ENCODE measurements at regions not wholly inside any gene's neighbourhood (a gene's known extent, or its start where the extent isn't known, plus 50 kb on each side); places are given as distances from the start of the nearest gene placed in this dataset.
A peak's percentile ranks its signal among the peaks of the same experiment; 100 is the strongest.
"Not testable (repeated sequence)": the region's sequence is repeated elsewhere in the genome, so short reads cannot be mapped to it uniquely, and the experiment has no call there.

- DNase-seq: no peak
Observed at GRCh38 chr10:6979371-6979770, 399.3 kb upstream of the PRKCQ start.

DNA sequence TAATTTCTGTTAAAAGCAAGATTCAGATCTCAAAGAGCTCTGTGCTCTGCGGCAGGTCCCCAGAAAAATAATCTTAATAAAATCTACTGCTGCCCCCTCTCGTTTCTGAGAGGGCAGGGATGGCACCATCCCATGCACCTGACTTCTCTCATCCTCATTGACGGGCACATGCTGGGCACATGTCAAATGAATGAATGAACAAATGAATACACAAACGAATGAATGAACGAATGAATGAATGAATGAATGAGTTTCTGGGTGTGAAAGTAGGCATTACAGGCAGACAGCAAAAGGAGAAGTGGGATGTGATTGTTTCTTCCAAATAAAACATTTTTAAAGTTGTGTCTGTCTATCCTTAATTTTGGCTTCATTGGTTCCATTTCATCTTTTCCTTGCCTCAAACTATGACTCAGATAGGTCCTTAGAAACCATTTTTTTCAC lies 398.1 kb upstream of the PRKCQ start:
- no peak for DNase-seq

DNA sequence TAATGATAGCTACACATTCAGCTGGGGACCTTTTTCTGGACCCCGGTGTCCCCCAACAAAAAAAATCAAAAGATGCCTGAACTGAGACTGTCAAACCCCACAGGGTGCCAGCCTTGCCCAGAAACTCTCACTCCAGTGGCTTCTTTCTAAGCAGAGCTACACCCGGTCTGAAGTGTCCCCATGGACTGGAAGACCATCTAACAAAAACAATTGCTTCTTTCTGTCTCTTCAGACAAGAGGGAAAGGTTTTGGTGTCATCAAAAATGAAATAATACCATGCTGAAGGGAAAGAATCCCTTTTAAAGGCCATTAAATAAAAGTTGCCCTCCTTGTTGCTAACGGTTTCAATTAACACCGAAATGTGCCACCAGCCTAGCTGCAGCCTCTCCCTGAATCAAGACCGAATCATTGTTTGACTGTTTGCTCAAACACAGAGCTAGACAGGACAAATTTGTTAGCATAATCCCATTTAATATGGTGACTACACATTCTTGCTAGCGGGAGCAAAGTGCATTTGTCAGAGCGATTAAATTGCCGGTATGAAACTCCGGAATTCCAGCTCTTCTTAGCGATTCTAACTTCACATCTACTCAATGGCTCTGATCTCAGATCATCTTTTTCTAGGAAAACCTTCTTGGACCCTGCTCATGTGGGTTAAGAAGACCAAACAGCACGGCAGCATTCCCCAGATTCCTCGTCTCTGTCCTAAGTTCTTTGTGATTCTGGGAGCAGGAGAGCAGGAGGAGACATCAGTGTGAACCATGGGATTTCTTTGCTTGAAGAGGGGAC lies 397.5 kb upstream of the PRKCQ start:
- DNase-seq: no peak

- DNase-seq: no peak
Observed at GRCh38 chr10:6973899-6974298, 393.8 kb upstream of the PRKCQ start.

- no peak for DNase-seq
Observed at GRCh38 chr10:6972226-6972625, 392.1 kb upstream of the PRKCQ start.

DNA sequence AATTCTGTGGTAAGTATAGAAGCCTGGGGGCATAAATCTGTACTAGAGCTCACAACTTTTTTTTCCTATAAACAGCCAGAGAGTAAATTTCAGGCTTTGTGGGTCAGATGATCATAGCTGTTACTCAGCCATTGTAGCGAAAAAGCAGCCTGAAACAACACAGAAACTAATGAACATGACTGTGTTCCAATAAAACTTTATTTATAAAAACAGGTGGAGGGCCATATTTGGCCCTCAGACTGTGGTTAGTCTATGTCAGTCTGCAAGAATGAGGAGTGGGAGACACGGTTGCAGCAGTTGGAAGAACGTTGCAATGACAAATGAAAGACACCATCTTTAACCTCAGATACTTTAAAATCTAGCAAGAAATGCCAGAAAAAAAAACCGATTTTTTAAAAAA lies 389.6 kb upstream of the PRKCQ start:
- no peak for DNase-seq

DNA sequence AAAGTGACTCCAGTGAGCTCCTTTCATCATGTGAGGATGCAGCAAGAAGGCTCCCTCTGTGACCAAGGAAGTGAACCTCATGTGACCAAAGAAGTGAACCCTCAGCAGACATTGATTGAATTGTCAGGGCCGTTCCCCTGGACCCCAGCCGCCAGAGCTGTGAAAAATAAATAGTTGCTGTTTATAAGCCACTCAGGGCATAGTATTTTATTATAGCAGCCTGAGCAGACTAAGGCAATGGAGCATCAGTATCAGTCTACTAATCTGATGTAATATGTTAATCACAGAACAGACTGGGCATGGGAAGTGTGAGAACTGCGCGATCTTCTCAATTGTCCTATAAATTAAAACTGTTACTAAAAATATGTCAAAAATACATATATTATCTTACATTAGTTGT lies 384.5 kb upstream of the PRKCQ start:
- no peak for DNase-seq

DNA sequence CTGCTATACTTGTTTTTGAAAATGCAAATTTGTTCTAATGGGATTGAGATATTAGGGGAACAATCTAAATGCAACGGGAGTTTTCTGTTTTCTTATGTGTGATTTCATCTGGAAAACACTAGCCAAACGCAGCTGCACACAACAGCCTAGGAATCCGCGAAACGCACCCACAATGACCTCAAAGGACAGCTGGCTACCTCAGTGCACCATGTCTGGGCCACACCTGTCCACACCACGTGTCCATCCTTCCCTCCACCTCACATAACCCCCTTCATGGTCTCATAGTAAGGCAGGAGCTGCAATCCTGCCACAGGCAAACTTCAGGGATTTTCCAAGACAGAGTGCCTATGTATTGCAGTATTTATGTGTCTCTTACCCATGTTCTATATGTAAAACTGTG lies 382.5 kb upstream of the PRKCQ start:
- no peak for DNase-seq

- no peak for DNase-seq
Observed at GRCh38 chr10:6958711-6959110, 378.6 kb upstream of the PRKCQ start.

- DNase-seq: no peak
Observed at GRCh38 chr10:6958254-6958653, 378.2 kb upstream of the PRKCQ start.

- no peak for DNase-seq
Observed at GRCh38 chr10:6957851-6958250, 377.8 kb upstream of the PRKCQ start.

DNA sequence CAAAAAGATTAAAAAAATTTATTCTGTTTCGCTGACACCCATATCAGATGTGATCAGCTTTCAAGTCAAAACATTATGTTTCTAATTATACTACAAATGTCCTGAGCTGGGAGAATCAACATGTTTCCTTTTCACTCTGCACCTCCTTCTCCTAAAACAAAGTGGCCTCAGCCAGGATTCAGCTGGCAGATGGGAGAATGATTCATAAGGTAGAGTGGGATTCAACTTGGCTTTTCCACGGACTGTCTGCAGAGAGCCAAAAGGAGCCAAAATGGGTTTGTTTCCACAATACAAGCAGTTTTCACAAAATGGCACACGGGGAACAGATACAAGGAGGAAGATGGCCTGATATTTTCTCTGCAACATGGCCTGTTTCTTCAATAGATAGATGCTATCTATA lies 376.5 kb upstream of the PRKCQ start:
- DNase-seq: no peak

- peak; percentile 1 for DNase-seq
Observed at GRCh38 chr10:6953271-6953801, 373.3 kb upstream of the PRKCQ start.

GRCh38 chr10:6951732-6952131 lies 371.7 kb upstream of the PRKCQ start:
- no peak for DNase-seq

DNA sequence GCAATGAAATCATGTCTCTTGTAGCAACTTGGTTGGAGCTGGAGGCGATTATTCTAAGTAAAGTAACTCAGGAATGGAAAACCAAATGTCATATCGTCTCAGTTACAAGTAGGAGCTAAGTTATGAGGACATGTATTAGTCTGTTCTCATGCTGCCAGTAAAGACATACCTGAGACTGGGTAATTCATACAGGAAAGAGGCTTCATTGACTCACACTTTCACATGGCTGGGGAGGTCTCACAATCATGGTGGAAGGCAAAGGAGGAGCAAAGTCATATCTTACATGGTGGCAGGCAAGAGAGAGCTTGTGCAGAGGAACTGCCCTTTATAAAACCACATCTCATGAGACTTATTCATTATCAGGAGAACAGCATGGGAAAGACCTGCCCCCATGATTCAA lies 370.1 kb upstream of the PRKCQ start:
- no peak for DNase-seq

GRCh38 chr10:6944436-6944835 lies 364.4 kb upstream of the PRKCQ start:
- no peak for DNase-seq

DNA sequence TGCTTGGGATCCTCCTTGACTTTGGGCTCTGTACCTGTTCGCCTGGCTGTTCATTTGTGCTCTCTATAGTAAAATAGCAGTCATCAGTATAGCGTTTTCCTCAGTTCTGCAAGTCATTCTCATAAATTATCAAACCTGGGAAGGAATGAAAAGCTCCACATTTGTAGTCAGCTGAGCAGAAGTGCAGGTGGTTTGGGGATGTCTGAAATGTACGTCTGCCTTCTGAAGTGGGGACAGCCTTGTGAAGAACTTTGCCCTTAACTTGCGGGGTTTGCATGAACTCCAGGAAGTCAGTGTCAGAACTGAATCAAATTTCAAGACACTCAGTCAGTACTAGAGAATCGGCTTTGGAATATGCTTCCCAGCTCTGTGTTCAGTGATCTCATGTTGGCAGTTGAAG lies 358.3 kb upstream of the PRKCQ start:
- DNase-seq: no peak

GRCh38 chr10:6936931-6937330 lies 356.9 kb upstream of the PRKCQ start:
- DNase-seq: no peak

- DNase-seq: no peak
Observed at GRCh38 chr10:6929148-6929830, 349.2 kb upstream of the PRKCQ start.

DNA sequence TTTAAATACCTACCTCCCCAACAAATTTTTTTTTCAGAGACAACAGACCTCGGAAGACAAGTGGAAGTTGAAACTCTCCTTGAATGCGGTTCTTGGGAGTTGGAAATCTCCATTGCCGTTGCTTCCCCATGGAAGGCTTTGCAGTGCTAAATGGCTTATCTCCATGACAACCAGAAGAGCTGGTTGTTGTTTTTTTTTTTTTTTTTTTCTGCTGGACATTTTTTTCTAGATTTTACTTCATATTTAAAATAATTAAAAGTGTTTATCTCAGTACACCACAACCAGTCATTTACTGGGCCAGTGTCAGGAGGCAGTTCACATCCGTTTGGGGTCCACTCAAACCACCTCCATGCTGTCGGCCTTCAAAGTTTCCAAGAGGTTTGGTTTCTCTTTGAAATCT lies 348.5 kb upstream of the PRKCQ start:
- DNase-seq: no peak

DNA sequence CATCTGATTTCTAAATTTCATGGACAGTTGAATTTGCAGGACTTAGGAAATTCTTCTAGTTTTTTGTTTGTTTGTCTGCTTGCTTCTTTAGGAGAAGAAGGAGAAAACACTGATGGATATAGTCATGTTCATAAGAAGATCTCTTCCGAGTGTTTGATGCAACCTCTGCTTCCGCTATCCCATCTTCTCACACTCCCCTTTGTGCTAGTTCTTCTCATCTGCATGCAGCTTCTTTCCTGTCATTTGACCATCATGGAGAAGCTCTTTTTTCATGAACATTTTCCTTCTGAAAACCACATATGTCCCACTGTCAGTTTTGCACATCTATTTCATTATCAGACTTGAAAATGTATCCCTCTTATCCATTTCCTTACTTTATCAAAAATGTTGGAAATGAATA lies 346.9 kb upstream of the PRKCQ start:
- DNase-seq: no peak

DNA sequence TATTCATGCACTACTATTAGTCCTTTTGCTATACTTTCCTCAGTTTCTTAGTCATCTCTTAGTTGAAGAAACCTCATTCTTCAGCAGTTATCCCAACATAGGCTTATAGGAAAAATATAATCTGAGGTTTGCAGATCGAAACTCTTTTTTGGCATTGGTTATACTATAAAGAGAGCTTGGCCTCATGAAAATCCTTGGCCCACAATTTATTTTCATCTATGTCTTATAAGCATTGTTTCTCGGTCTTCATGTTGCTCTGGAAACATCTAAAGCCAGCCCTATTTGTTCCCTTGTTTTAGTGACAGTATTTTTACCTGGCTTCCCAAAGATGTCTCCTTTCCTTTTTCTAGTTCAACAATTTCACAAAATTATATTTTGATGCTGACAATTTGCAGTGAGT lies 345.1 kb upstream of the PRKCQ start:
- no peak for DNase-seq

GRCh38 chr10:6924166-6924565 lies 344.1 kb upstream of the PRKCQ start:
- peak; percentile 72 for DNase-seq

- DNase-seq: not testable (repeated sequence)
Observed at GRCh38 chr10:6921026-6921425, 340.9 kb upstream of the PRKCQ start.

Measured in kidney glomerular epithelial cell (primary cell).